GM12878 (cell line): ENCODE measurements at regions not wholly inside any gene's neighbourhood (a gene's known extent, or its start where the extent isn't known, plus 50 kb on each side); places are given as distances from the start of the nearest gene placed in this dataset.

ENCODE experiments used
- ATAC-seq: fragments of 200-7000 bp; cut with Tn5 transposase; 3 replicates; pipeline ENCODE4 v1.9.1; 2020; ENCODE audit warnings: mild to moderate bottlenecking, moderate library complexity
- BruUV-seq: library from RNA; stranded (reverse); fragments of 400-500 nt; replicated peaks from 2 replicates; lab custom pipeline; 2021; lab: Mats Ljungman, UMichigan
- CTCF ChIA-PET: fragments of 300-600 bp; sonication (Branson Sonifier 250); formaldehyde crosslinking; extraction: SDS; loops from one replicate; lab custom pipeline; 2021; ENCODE audit warnings: inconsistent platforms; lab: Yijun Ruan, JAX
- POLR2A ChIA-PET: fragments of 350-600 bp; formaldehyde crosslinking; extraction: SDS; loops from one replicate; lab custom pipeline; 2021; ENCODE audit warnings: inconsistent platforms; lab: Charles Lee
- RAD21 ChIA-PET: fragments of 300-600 bp; sonication (Branson Sonifier 250); formaldehyde crosslinking; loops from one replicate; lab custom pipeline; 2023; ENCODE audit warnings: antibody characterized with exemption; ENCODE audit not compliant: unreplicated experiment; lab: Charles Lee
- SMC1A ChIA-PET: fragments of 300-600 bp; sonication (Branson Sonifier 250); formaldehyde crosslinking; loops from one replicate; lab custom pipeline; 2023; ENCODE audit not compliant: unreplicated experiment, uncharacterized antibody; lab: Charles Lee
- DNase-seq: peaks from one replicate; pipeline ENCODE4 v3.0.0-alpha.2; 2011; ENCODE audit warnings: low read depth, low spot score
- FAIRE-seq: peaks from 3 replicates; lab custom pipeline; 2011; peaks lifted over from hg19 to GRCh38; lab: Jason Lieb, UNC
- H2AFZ ChIP-seq: 2 replicates; pipeline ENCODE4 v1.6.0; 2011; ENCODE audit warnings: low read depth, low read length, control low read depth; ENCODE audit not compliant: control insufficient read depth
- H3K27ac ChIP-seq: 2 replicates; pipeline ENCODE4 v1.5.1; 2011; ENCODE audit warnings: control low read depth; ENCODE audit not compliant: control insufficient read depth, insufficient read depth
- H3K27me3 ChIP-seq, 2 experiments: replicated peaks in 1 of 2; 2 replicates each; pipeline versions ENCODE4 v1.6.0 to v1.6.1; 2011; ENCODE audit warnings: low read length in 1 of 2; ENCODE audit not compliant: control insufficient read depth in 2 of 2, insufficient read depth in 2 of 2
- H3K36me3 ChIP-seq, 2 experiments: 2 replicates each; pipeline ENCODE4 v1.5.1; 2011; ENCODE audit warnings: low read length in 1 of 2; ENCODE audit not compliant: control insufficient read depth in 2 of 2, insufficient read depth in 2 of 2
- H3K4me1 ChIP-seq: 2 replicates; pipeline ENCODE4 v1.6.1; 2011; ENCODE audit warnings: mild to moderate bottlenecking, low read length, moderate library complexity, mixed read lengths; ENCODE audit not compliant: control insufficient read depth, insufficient read depth
- H3K4me2 ChIP-seq: 2 replicates; pipeline ENCODE4 v1.6.0; 2011; ENCODE audit warnings: control low read depth; ENCODE audit not compliant: control insufficient read depth, insufficient read depth
- H3K4me3 ChIP-seq: fragments of 200-600 bp; sonication (generic); 2 replicates; pipeline ENCODE4 v1.5.1; 2016
- H3K79me2 ChIP-seq: 2 replicates; pipeline ENCODE4 v1.6.0; 2011; ENCODE audit warnings: low read length; ENCODE audit not compliant: control insufficient read depth, insufficient read depth
- H3K9ac ChIP-seq: 2 replicates; pipeline ENCODE4 v1.8.0; 2011; ENCODE audit warnings: low read length, control low read depth, mixed read lengths; ENCODE audit not compliant: control insufficient read depth, insufficient read depth
- H3K9me3 ChIP-seq: replicated peaks from 3 replicates; pipeline ENCODE4 v1.5.1; 2011; ENCODE audit warnings: mild to moderate bottlenecking, low read length; ENCODE audit not compliant: control insufficient read depth, insufficient read depth
- H4K20me1 ChIP-seq: 2 replicates; pipeline ENCODE4 v1.6.0; 2011; ENCODE audit not compliant: control insufficient read depth, insufficient read depth
- CHD1 ChIP-seq: IDR thresholded peaks from 2 replicates; pipeline ENCODE4 v1.6.1; 2012; ENCODE audit warnings: low read depth, low read length, improper control_type of control experiment
- CHD4 ChIP-seq: fragments of 200-600 bp; sonication (generic); IDR thresholded peaks from 2 replicates; pipeline ENCODE4 v1.6.1; 2016; ENCODE audit warnings: mild to moderate bottlenecking
- CREM ChIP-seq: IDR thresholded peaks from 2 replicates; pipeline ENCODE4 v1.6.1; 2014; ENCODE audit warnings: antibody characterized with exemption, low read depth
- NR2C2 ChIP-seq: IDR thresholded peaks from 2 replicates; pipeline ENCODE4 v1.6.1; 2011; ENCODE audit warnings: borderline replicate concordance, low read depth; ENCODE audit not compliant: control insufficient read depth, insufficient read length
- RCOR1 ChIP-seq: conservative IDR thresholded peaks from 2 replicates; pipeline ENCODE4 v1.6.1; 2012; ENCODE audit warnings: low read depth, low read length, improper control_type of control experiment
- SMAD1 ChIP-seq: fragments of 450-650 bp; IDR thresholded peaks from 2 replicates; pipeline ENCODE4 v1.6.1; 2018; ENCODE audit warnings: mild to moderate bottlenecking, low read depth; ENCODE audit not compliant: partially characterized antibody
- SMAD5 ChIP-seq: IDR thresholded peaks from 2 replicates; pipeline ENCODE4 v1.6.1; 2016; ENCODE audit warnings: antibody characterized with exemption, low read depth
- SUZ12 ChIP-seq: fragments of 200-600 bp; sonication (generic); IDR thresholded peaks from one replicate; pipeline ENCODE4 v1.6.1; 2018; ENCODE audit warnings: antibody characterized with exemption, mild to moderate bottlenecking; ENCODE audit not compliant: unreplicated experiment
- WGBS: methylation state at CpG from one replicate; pipeline ENCODE4 v1.1.6; 2016; ENCODE audit warnings: low lambda C conversion rate; ENCODE audit not compliant: insufficient replicate concordance, insufficient coverage; ENCODE audit errors: missing lambda C conversion rate; 5-methylcytosine and 5-hydroxymethylcytosine counted together
- in situ Hi-C: fragments of 300-500 bp; cut with MboI; formaldehyde crosslinking; loops from 9 replicates; pipeline ENCODE4 v1.14.3; 2018; ENCODE audit warnings: mixed read lengths
- intact Hi-C: fragments of 100-400 bp; cut with micrococcal nuclease; formaldehyde crosslinking; loops from one replicate; pipeline ENCODE4 v1.14.2; 2022; ENCODE audit not compliant: unreplicated experiment
- TF ChIP-seq, protein P1 (sequence below): fragments of 450-650 bp; IDR thresholded peaks from 2 replicates; pipeline ENCODE4 v1.6.1; 2017; ENCODE audit warnings: mild to moderate bottlenecking, moderate library complexity
- TF ChIP-seq, protein P2 (sequence below): IDR thresholded peaks from 2 replicates; pipeline ENCODE4 v1.6.1; 2011; ENCODE audit warnings: mild to moderate bottlenecking, low read depth, low read length, moderate library complexity; ENCODE audit not compliant: insufficient replicate concordance
- TF ChIP-seq, protein P3 (sequence below): IDR thresholded peaks from 2 replicates; pipeline ENCODE4 v1.6.1; 2012; ENCODE audit warnings: mild to moderate bottlenecking, low read depth, low read length

- BruUV-seq: no TSS peak
- no peak overlapping the region for H3K4me3 ChIP-seq
- no peaks in the 10 kb centered on the region for H3K79me2 ChIP-seq
- SMC1A ChIA-PET: interaction anchor here (0.6 kb wide), 1 partner anchor 267 kb away, joined by 3 read pairs; no protein-coding TSS in a partner anchor
- intact Hi-C loops: no loop called here
- no peaks in the 10 kb centered on the region for H3K36me3 ChIP-seq
- DNase-seq (no peak), FAIRE-seq (no peak), ATAC-seq (no peak)
- no peaks in the 10 kb centered on the region for H4K20me1 ChIP-seq
- H3K9me3 ChIP-seq: no peaks in the 10 kb centered on the region
- no peak overlapping the region for H2AFZ ChIP-seq
- no peaks in the 10 kb centered on the region for H3K27me3 ChIP-seq
- CTCF ChIA-PET: no interaction called here
- WGBS: 0% methylated on average over 2 of the region's 2 CpGs
- in situ Hi-C loops: no loop called here
- H3K27ac ChIP-seq: no peak overlapping the region
- H3K9ac ChIP-seq: no peak overlapping the region
- TF ChIP-seq SMAD1: no peak
- TF ChIP-seq, protein P1, sequence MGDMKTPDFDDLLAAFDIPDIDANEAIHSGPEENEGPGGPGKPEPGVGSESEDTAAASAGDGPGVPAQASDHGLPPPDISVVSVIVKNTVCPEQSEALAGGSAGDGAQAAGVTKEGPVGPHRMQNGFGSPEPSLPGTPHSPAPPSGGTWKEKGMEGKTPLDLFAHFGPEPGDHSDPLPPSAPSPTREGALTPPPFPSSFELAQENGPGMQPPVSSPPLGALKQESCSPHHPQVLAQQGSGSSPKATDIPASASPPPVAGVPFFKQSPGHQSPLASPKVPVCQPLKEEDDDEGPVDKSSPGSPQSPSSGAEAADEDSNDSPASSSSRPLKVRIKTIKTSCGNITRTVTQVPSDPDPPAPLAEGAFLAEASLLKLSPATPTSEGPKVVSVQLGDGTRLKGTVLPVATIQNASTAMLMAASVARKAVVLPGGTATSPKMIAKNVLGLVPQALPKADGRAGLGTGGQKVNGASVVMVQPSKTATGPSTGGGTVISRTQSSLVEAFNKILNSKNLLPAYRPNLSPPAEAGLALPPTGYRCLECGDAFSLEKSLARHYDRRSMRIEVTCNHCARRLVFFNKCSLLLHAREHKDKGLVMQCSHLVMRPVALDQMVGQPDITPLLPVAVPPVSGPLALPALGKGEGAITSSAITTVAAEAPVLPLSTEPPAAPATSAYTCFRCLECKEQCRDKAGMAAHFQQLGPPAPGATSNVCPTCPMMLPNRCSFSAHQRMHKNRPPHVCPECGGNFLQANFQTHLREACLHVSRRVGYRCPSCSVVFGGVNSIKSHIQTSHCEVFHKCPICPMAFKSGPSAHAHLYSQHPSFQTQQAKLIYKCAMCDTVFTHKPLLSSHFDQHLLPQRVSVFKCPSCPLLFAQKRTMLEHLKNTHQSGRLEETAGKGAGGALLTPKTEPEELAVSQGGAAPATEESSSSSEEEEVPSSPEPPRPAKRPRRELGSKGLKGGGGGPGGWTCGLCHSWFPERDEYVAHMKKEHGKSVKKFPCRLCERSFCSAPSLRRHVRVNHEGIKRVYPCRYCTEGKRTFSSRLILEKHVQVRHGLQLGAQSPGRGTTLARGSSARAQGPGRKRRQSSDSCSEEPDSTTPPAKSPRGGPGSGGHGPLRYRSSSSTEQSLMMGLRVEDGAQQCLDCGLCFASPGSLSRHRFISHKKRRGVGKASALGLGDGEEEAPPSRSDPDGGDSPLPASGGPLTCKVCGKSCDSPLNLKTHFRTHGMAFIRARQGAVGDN: no peak
- TF ChIP-seq SMAD5: no peak
- TF ChIP-seq RCOR1: no peak
- no peak for TF ChIP-seq CREM
- no peak for TF ChIP-seq CHD1
- TF ChIP-seq, protein P2, sequence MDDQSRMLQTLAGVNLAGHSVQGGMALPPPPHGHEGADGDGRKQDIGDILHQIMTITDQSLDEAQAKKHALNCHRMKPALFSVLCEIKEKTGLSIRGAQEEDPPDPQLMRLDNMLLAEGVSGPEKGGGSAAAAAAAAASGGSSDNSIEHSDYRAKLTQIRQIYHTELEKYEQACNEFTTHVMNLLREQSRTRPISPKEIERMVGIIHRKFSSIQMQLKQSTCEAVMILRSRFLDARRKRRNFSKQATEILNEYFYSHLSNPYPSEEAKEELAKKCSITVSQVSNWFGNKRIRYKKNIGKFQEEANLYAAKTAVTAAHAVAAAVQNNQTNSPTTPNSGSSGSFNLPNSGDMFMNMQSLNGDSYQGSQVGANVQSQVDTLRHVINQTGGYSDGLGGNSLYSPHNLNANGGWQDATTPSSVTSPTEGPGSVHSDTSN: no peak
- TF ChIP-seq, protein P3, sequence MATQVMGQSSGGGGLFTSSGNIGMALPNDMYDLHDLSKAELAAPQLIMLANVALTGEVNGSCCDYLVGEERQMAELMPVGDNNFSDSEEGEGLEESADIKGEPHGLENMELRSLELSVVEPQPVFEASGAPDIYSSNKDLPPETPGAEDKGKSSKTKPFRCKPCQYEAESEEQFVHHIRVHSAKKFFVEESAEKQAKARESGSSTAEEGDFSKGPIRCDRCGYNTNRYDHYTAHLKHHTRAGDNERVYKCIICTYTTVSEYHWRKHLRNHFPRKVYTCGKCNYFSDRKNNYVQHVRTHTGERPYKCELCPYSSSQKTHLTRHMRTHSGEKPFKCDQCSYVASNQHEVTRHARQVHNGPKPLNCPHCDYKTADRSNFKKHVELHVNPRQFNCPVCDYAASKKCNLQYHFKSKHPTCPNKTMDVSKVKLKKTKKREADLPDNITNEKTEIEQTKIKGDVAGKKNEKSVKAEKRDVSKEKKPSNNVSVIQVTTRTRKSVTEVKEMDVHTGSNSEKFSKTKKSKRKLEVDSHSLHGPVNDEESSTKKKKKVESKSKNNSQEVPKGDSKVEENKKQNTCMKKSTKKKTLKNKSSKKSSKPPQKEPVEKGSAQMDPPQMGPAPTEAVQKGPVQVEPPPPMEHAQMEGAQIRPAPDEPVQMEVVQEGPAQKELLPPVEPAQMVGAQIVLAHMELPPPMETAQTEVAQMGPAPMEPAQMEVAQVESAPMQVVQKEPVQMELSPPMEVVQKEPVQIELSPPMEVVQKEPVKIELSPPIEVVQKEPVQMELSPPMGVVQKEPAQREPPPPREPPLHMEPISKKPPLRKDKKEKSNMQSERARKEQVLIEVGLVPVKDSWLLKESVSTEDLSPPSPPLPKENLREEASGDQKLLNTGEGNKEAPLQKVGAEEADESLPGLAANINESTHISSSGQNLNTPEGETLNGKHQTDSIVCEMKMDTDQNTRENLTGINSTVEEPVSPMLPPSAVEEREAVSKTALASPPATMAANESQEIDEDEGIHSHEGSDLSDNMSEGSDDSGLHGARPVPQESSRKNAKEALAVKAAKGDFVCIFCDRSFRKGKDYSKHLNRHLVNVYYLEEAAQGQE: no peak
- TF ChIP-seq CHD4: no peak
- TF ChIP-seq SUZ12: no peak
- TF ChIP-seq NR2C2: no peak
- no peak overlapping the region for H3K4me2 ChIP-seq
- POLR2A ChIA-PET: no interaction called here
- RAD21 ChIA-PET: no interaction called here
- no peaks in the 10 kb centered on the region for H3K4me1 ChIP-seq
These were observed 332.2 kb downstream of the OSR1 start for GRCh38 chr2:19026261-19026660.
